ENCODE measurements at regions not wholly inside any gene's neighbourhood (a gene's known extent, or its start where the extent isn't known, plus 50 kb on each side); places are given as distances from the start of the nearest gene placed in this dataset.

DNA sequence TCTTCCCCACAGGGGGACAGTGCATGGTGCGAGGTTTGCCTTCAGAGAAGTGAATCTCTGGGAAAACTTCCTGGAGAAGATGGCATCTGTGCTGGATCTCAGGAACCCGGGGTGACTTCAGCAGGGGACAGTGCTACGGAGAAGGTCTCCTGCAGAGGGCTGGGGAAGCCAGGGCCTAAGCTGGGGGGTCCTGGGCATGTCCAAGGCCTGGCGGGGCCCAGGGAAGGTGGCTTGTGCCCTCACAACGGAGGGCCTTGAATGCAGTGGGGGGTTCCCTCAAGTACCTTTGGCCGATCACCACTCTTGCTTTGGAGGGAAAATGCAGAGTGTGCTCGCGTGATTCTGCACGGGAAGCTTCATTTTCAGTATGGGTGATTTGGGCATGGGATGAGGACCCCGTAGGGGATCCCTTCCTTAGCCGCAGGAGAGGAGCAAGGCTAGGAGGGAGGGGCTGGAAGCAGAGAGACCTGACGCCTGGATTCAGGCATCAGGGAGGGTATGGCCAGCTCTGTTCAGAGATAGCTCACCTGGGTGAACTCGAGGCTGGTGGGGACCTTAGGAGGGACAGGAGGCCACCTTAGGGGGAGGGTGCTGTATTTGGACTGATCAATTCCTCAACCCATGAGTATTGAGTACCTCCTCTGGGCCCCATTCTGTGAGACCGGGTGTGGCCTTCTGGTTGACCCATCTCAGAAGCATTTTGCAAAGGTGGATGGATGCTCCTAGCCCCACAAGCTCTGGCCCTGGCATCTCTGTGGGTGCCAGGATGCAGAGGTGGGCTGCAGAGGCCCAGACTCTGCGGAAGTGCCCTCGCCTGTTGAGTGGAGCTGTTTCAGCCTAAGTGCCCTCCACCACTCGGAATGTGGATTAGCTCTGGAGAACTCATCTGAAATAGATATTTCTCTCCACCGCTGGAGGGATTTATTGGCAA lies 529.4 kb downstream of the TBC1D22A start:
- DNase-seq (ENCODE audit: insufficient read length, low spot score) (no peak), FAIRE-seq (no peak)
- no peak for TF ChIP-seq POLR2A (IDR thresholded peaks at IDR 0.05; ENCODE audit: low read depth, low read length)
- TF ChIP-seq TAF1 (IDR thresholded peaks at IDR 0.05; ENCODE audit: low read depth, low read length), result no peak
- TF ChIP-seq POU2F2 (IDR thresholded peaks at IDR 0.05; ENCODE audit: low read depth, low read length), result no peak
- no peak for TF ChIP-seq POLR2AphosphoS5 (IDR thresholded peaks at IDR 0.05; ENCODE audit: low read depth, low read length)
- TF ChIP-seq SPI1 (IDR thresholded peaks at IDR 0.05; ENCODE audit: low read depth, low read length), result no peak
- no peak for TF ChIP-seq PAX5 (IDR thresholded peaks at IDR 0.05; ENCODE audit: insufficient read depth, low read length, severe bottlenecking)

- FAIRE-seq (no peak), DNase-seq (ENCODE audit: insufficient read length, low spot score) (no peak)
- no peak for TF ChIP-seq POLR2AphosphoS5 (IDR thresholded peaks at IDR 0.05; ENCODE audit: low read depth, low read length)
- TF ChIP-seq SPI1 (IDR thresholded peaks at IDR 0.05; ENCODE audit: low read depth, low read length), result no peak
These were observed 528.4 kb downstream of the TBC1D22A start for GRCh38 chr22:47290706-47291430.

- no peak for DNase-seq (ENCODE audit: insufficient read length, low spot score)
- no peak for FAIRE-seq
- TF ChIP-seq SPI1 (IDR thresholded peaks at IDR 0.05; ENCODE audit: low read depth, low read length), result no peak
These were observed 527.0 kb downstream of the TBC1D22A start for GRCh38 chr22:47289336-47289985.

DNA sequence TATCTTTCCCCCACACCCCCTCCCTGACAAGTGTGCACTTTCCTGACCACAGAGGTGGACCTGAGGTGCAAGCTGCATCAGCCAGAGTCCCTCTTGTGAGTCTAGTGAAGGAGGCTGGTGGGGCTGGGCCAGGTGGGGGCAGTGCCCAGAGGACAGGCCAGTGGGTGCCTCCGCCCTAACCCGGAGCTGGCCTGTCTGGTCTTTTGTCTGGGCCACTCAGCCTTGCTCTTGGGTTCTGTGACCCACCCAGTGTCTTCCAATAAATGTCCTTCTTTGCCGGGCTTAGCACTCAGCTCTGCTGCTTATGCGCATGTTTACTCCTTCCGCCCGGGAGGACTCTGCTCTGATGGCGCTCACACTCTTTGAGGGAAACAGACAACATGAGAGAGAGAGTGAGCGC lies 526.2 kb downstream of the TBC1D22A start:
- no peak for DNase-seq (ENCODE audit: insufficient read length, low spot score)

DNA sequence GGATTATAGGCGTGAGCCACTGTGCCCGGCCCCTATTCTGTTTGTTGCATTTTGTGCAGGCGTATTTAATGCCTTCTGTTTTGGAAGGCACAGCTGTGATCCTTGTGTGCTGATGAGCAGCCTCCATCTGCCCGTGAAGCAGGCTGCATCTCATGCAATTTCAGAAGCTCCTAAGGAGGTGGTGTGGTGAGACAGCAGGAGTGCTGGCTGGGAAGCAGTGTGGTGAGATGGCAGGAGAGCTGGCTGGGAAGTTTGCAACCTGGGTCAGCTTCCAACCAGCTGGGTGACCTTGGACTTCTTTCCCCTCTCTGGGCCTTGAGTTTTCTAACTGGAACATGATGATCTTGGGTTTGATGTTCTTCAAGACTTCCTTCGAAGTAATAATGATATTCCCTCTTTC lies 525.1 kb downstream of the TBC1D22A start:
- TF ChIP-seq SPI1 (IDR thresholded peaks at IDR 0.05; ENCODE audit: low read depth, low read length) (no peak), PAX5 (IDR thresholded peaks at IDR 0.05; ENCODE audit: insufficient read depth, low read length, severe bottlenecking) (no peak), POU2F2 (IDR thresholded peaks at IDR 0.05; ENCODE audit: low read depth, low read length) (no peak), TAF1 (IDR thresholded peaks at IDR 0.05; ENCODE audit: low read depth, low read length) (no peak), POLR2A (IDR thresholded peaks at IDR 0.05; ENCODE audit: low read depth, low read length) (no peak), POLR2AphosphoS5 (IDR thresholded peaks at IDR 0.05; ENCODE audit: low read depth, low read length) (no peak)
- no peak for DNase-seq (ENCODE audit: insufficient read length, low spot score)
- FAIRE-seq, result no peak

More for the DNA sequence above, 526.2 kb downstream of the TBC1D22A start:
- no peak for TF ChIP-seq SPI1 (IDR thresholded peaks at IDR 0.05; ENCODE audit: low read depth, low read length)
- no peak for TF ChIP-seq POLR2A (IDR thresholded peaks at IDR 0.05; ENCODE audit: low read depth, low read length)
- FAIRE-seq, result no peak

DNA sequence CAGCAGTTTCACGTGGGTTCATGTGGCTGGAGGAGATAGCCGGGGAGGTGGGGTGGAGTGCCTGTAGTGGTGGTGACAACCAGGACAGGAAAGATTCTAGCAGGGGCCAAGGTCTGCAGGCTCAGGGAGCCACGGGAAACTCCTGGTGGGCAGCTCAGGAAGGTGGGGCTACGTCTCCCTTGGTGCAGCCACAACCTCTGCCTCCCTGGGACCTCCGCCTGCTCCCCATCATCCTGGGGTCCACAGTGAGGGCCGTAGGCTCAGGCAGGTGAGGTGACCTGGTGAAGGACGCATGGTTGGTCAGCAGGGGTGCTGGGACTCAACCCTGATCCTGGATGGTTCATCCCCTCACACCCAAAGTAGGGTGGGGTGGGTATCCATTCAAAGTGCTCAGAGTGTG lies 524.1 kb downstream of the TBC1D22A start:
- TF ChIP-seq POLR2A (IDR thresholded peaks at IDR 0.05; ENCODE audit: low read depth, low read length) (no peak), PAX5 (IDR thresholded peaks at IDR 0.05; ENCODE audit: insufficient read depth, low read length, severe bottlenecking) (no peak), SPI1 (IDR thresholded peaks at IDR 0.05; ENCODE audit: low read depth, low read length) (no peak), TAF1 (IDR thresholded peaks at IDR 0.05; ENCODE audit: low read depth, low read length) (no peak), POU2F2 (IDR thresholded peaks at IDR 0.05; ENCODE audit: low read depth, low read length) (no peak), POLR2AphosphoS5 (IDR thresholded peaks at IDR 0.05; ENCODE audit: low read depth, low read length) (no peak)
- FAIRE-seq (no peak), DNase-seq (ENCODE audit: insufficient read length, low spot score) (no peak)

- no peak for DNase-seq (ENCODE audit: insufficient read length, low spot score)
These were observed 523.5 kb downstream of the TBC1D22A start for GRCh38 chr22:47285981-47286380.

DNA sequence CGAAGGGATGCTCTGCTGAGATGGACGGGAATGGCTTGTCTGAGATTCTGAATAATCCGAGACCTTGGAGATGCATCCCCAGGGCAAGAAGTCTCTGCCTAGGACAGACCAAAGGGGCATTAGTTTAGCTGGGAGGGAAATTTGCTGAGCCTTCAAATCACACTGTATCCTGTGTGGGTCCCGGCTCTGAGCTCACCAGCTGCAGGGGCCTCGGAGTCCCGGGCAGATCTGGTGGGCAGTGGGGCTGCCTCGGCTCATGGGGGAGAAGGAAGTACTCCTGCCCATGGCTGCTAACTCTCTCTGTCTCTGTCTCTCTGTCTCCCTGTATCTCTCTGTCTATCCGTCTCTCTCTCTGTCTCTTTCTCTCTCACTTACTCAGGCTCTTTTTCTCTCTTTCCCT lies 522.4 kb downstream of the TBC1D22A start:
- no peak for DNase-seq (ENCODE audit: insufficient read length, low spot score)
- no peak for FAIRE-seq
- no peak for TF ChIP-seq TAF1 (IDR thresholded peaks at IDR 0.05; ENCODE audit: low read depth, low read length)
- TF ChIP-seq POLR2A (IDR thresholded peaks at IDR 0.05; ENCODE audit: low read depth, low read length), result no peak
- no peak for TF ChIP-seq SPI1 (IDR thresholded peaks at IDR 0.05; ENCODE audit: low read depth, low read length)
- TF ChIP-seq POU2F2 (IDR thresholded peaks at IDR 0.05; ENCODE audit: low read depth, low read length), result no peak
- TF ChIP-seq POLR2AphosphoS5 (IDR thresholded peaks at IDR 0.05; ENCODE audit: low read depth, low read length), result no peak

More at GRCh38 chr22:47285981-47286380, 523.5 kb downstream of the TBC1D22A start:
- TF ChIP-seq SPI1 (IDR thresholded peaks at IDR 0.05; ENCODE audit: low read depth, low read length) (no peak), POLR2A (IDR thresholded peaks at IDR 0.05; ENCODE audit: low read depth, low read length) (no peak), POLR2AphosphoS5 (IDR thresholded peaks at IDR 0.05; ENCODE audit: low read depth, low read length) (no peak), PAX5 (IDR thresholded peaks at IDR 0.05; ENCODE audit: insufficient read depth, low read length, severe bottlenecking) (no peak), TAF1 (IDR thresholded peaks at IDR 0.05; ENCODE audit: low read depth, low read length) (no peak), POU2F2 (IDR thresholded peaks at IDR 0.05; ENCODE audit: low read depth, low read length) (no peak)
- no peak for FAIRE-seq

DNA sequence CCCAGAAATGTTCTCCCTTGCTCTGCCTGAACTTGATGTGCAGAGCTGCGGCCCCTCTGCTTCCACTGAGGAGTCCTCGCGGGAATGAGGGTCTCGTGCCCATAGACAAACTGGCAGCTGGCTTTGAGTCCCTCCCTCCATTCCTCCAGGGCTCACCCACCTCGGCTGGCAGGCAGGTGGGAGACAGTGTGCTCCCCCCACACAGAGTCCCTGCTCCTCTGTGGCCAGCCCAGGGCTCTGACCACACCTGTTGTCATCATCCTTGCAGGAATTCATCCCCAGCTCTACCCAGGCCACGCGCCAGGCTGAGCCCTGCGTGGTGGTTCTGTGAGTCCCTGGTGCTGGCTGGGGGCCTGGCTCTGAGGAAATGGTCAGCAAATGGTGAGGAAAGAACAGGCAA lies 521.9 kb downstream of the TBC1D22A start:
- FAIRE-seq (no peak), DNase-seq (ENCODE audit: insufficient read length, low spot score) (no peak)
- TF ChIP-seq POU2F2 (IDR thresholded peaks at IDR 0.05; ENCODE audit: low read depth, low read length) (no peak), PAX5 (IDR thresholded peaks at IDR 0.05; ENCODE audit: insufficient read depth, low read length, severe bottlenecking) (no peak), POLR2AphosphoS5 (IDR thresholded peaks at IDR 0.05; ENCODE audit: low read depth, low read length) (no peak), POLR2A (IDR thresholded peaks at IDR 0.05; ENCODE audit: low read depth, low read length) (no peak), TAF1 (IDR thresholded peaks at IDR 0.05; ENCODE audit: low read depth, low read length) (no peak), SPI1 (IDR thresholded peaks at IDR 0.05; ENCODE audit: low read depth, low read length) (no peak)

Measured in GM12891 (cell line).